Osteocyte (in vitro differentiated cells): ENCODE measurements at regions not wholly inside any gene's neighbourhood (a gene's known extent, or its start where the extent isn't known, plus 50 kb on each side); places are given as distances from the start of the nearest gene placed in this dataset.

ENCODE experiments used
- DNase-seq: peaks from one replicate; pipeline ENCODE4 v3.0.0; 2021; ENCODE audit warnings: mixed read lengths; ENCODE audit not compliant: unreplicated experiment; ENCODE audit errors: extremely low spot score
- H3K27ac Mint-ChIP-seq: one replicate; pipeline ENCODE4 v1.8.0; 2021; ENCODE audit warnings: mild to moderate bottlenecking, mixed read lengths; ENCODE audit not compliant: unreplicated experiment
- H3K27me3 Mint-ChIP-seq: one replicate; pipeline ENCODE4 v1.8.0; 2021; ENCODE audit warnings: mixed read lengths; ENCODE audit not compliant: unreplicated experiment
- H3K36me3 Mint-ChIP-seq: one replicate; pipeline ENCODE4 v1.8.0; 2021; ENCODE audit warnings: mixed read lengths; ENCODE audit not compliant: unreplicated experiment
- H3K4me1 Mint-ChIP-seq: one replicate; pipeline ENCODE4 v1.8.0; 2021; ENCODE audit warnings: mixed read lengths; ENCODE audit not compliant: unreplicated experiment
- H3K4me3 Mint-ChIP-seq: one replicate; pipeline ENCODE4 v1.8.0; 2021; ENCODE audit warnings: mild to moderate bottlenecking, moderate library complexity, mixed read lengths; ENCODE audit not compliant: unreplicated experiment
- H3K9me3 Mint-ChIP-seq: one replicate; pipeline ENCODE4 v1.8.0; 2021; ENCODE audit warnings: mixed read lengths; ENCODE audit not compliant: unreplicated experiment
- CTCF ChIP-seq: fragments of 200-600 bp; sonication (generic); IDR thresholded peaks from 2 replicates; pipeline ENCODE4 v1.5.0; 2021; ENCODE audit warnings: antibody characterized with exemption, mild to moderate bottlenecking, moderate library complexity

- no peaks in the 10 kb centered on the region for H3K36me3 Mint-ChIP-seq
- H3K27ac Mint-ChIP-seq, result no peak overlapping the region
- no peak for DNase-seq
- no peaks in the 10 kb centered on the region for H3K4me1 Mint-ChIP-seq
- H3K4me3 Mint-ChIP-seq, result no peak overlapping the region
- no peak for TF ChIP-seq CTCF
- H3K9me3 Mint-ChIP-seq, result no peaks in the 10 kb centered on the region
- no peaks in the 10 kb centered on the region for H3K27me3 Mint-ChIP-seq
Observed at GRCh38 chr2:34050413-34050812, 451.3 kb upstream of the FAM98A start.

GRCh38 chr2:34045101-34045655, 446.1 kb upstream of the FAM98A start:
- H3K4me1 Mint-ChIP-seq, result no peaks in the 10 kb centered on the region
- H3K9me3 Mint-ChIP-seq, result peaks cover 4% of the 10 kb centered on the region
- H3K4me3 Mint-ChIP-seq, result no peak overlapping the region
- DNase-seq, result no peak
- no peak for TF ChIP-seq CTCF
- no peaks in the 10 kb centered on the region for H3K36me3 Mint-ChIP-seq
- H3K27ac Mint-ChIP-seq, result no peak overlapping the region
- no peaks in the 10 kb centered on the region for H3K27me3 Mint-ChIP-seq

- Mint-ChIP-seq H3K4me3 (no peak overlapping the region), H3K36me3 (no peaks in the 10 kb centered on the region), H3K4me1 (no peaks in the 10 kb centered on the region), H3K27ac (no peak overlapping the region), H3K27me3 (no peaks in the 10 kb centered on the region), H3K9me3 (no peaks in the 10 kb centered on the region)
- no peak for DNase-seq
- no peak for TF ChIP-seq CTCF
Observed at GRCh38 chr2:34037886-34038285, 438.8 kb upstream of the FAM98A start.

- Mint-ChIP-seq H3K27ac (no peak overlapping the region), H3K36me3 (no peaks in the 10 kb centered on the region), H3K4me3 (no peak overlapping the region), H3K4me1 (no peaks in the 10 kb centered on the region), H3K9me3 (no peaks in the 10 kb centered on the region), H3K27me3 (no peaks in the 10 kb centered on the region)
- TF ChIP-seq CTCF, result no peak
- DNase-seq, result no peak
Observed at GRCh38 chr2:34037157-34037556, 438.1 kb upstream of the FAM98A start.

- no peak for DNase-seq
- Mint-ChIP-seq H3K27me3 (no peaks in the 10 kb centered on the region), H3K9me3 (peaks cover 5% of the 10 kb centered on the region), H3K4me1 (peaks cover 6% of the 10 kb centered on the region), H3K27ac (no peak overlapping the region), H3K4me3 (no peak overlapping the region), H3K36me3 (no peaks in the 10 kb centered on the region)
- no peak for TF ChIP-seq CTCF
Observed at GRCh38 chr2:34031097-34031496, 432.0 kb upstream of the FAM98A start.
